H1 (cell line): ENCODE measurements at regions not wholly inside any gene's neighbourhood (a gene's known extent, or its start where the extent isn't known, plus 50 kb on each side); places are given as distances from the start of the nearest gene placed in this dataset.

Source experiments
- BRCA1 ChIP-seq: IDR thresholded peaks from 2 replicates; pipeline ENCODE4 v1.6.1; 2012; ENCODE audit warnings: low read depth, low read length, improper control_type of control experiment
- CHD7 ChIP-seq: fragments of 300-600 bp; sonication (generic); IDR thresholded peaks from 2 replicates; pipeline ENCODE4 v1.7.1; 2012; ENCODE audit warnings: low read length, moderate library complexity, mild to moderate bottlenecking, inconsistent platforms; ENCODE audit not compliant: insufficient replicate concordance
- KDM5A ChIP-seq: fragments of 200-600 bp; IDR thresholded peaks from 2 replicates; pipeline ENCODE4 v1.7.1; 2012; ENCODE audit warnings: mild to moderate bottlenecking, low read length, inconsistent platforms, mixed read lengths
- TCF12 ChIP-seq: IDR thresholded peaks from 2 replicates; pipeline ENCODE4 v1.6.1; 2011; ENCODE audit warnings: low read depth, mild to moderate bottlenecking, low read length
- USF2 ChIP-seq: IDR thresholded peaks from 2 replicates; pipeline ENCODE4 v1.6.1; 2011; ENCODE audit warnings: low read length, improper control_type of control experiment

- TF ChIP-seq CHD7 (no peak), KDM5A (no peak), TCF12 (no peak), BRCA1 (no peak), USF2 (no peak)
These were observed 83.3 kb upstream of the PGBD5 start (continued) for GRCh38 chr1:230509281-230509977.
